ENCODE measurements at regions not wholly inside any gene's neighbourhood (a gene's known extent, or its start where the extent isn't known, plus 50 kb on each side); places are given as distances from the start of the nearest gene placed in this dataset.

DNA sequence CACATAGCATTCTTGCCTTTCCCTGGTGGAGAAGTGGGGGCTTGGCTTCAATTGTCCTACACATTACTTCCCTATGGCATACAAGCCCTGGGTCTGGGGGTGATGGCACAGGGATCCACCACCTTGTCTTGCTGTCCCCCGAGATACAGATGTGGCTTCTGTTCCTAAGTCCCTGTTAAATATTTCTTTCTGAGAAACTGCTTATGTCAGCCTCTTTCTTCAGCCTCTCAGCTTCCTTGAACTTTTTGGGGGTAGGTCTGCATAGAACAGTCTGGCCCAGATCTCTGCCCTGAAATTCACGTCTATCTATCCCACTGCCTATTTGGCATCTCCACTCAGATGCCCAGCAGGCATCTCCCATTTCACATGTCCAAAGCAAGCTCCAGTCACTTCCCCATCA, 177.4 kb downstream of the SCP2D1 start:
- Histone ChIP-seq H3K27me3 (ENCODE audit: control insufficient read depth in 2 of 2, insufficient read depth in 2 of 2, low read length in 2 of 2) (no peaks in the 10 kb centered on the region), H3K9ac (ENCODE audit: low read depth in 1 of 2, low read length in 2 of 2) (no peak overlapping the region), H3K9me3 (ENCODE audit: control insufficient read depth in 2 of 2, low read length in 2 of 2) (no peaks in the 10 kb centered on the region), H3K36me3 (ENCODE audit: control insufficient read depth in 2 of 2, insufficient read depth in 2 of 2, low read length in 2 of 2) (no peaks in the 10 kb centered on the region), H3K27ac (ENCODE audit: low read depth in 2 of 2, low read length in 2 of 2) (no peak overlapping the region), H3K4me1 (ENCODE audit: control insufficient read depth in 2 of 2, insufficient read depth in 2 of 2, low read length in 2 of 2) (no peaks in the 10 kb centered on the region), H3K4me3 (ENCODE audit: low read length in 2 of 2) (no peak overlapping the region)

DNA sequence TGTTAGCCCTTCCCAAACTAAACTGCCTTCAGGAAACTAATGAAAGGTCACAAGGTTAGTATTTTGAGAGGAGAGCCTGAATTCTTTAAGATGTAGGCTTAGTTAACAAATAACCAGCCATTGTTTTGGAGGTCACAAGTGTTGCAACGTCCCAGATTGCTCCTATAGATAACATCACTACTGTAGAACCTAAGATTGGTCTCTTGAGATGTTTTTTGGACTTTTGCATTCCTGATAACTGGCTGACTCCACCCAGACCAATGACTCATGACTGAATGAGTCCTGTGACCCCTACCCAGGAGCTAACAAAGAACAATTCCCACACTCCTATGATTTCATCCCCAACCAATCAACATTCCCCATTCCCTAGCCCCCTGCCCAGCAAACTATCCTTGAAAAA, 178.8 kb downstream of the SCP2D1 start:
- Histone ChIP-seq H3K9ac (ENCODE audit: low read depth in 1 of 2, low read length in 2 of 2) (no peak overlapping the region), H3K9me3 (ENCODE audit: control insufficient read depth in 2 of 2, low read length in 2 of 2) (no peaks in the 10 kb centered on the region), H3K36me3 (ENCODE audit: control insufficient read depth in 2 of 2, insufficient read depth in 2 of 2, low read length in 2 of 2) (no peaks in the 10 kb centered on the region), H3K27ac (ENCODE audit: low read depth in 2 of 2, low read length in 2 of 2) (no peak overlapping the region), H3K4me3 (ENCODE audit: low read length in 2 of 2) (no peak overlapping the region), H3K27me3 (ENCODE audit: control insufficient read depth in 2 of 2, insufficient read depth in 2 of 2, low read length in 2 of 2) (no peaks in the 10 kb centered on the region), H3K4me1 (ENCODE audit: control insufficient read depth in 2 of 2, insufficient read depth in 2 of 2, low read length in 2 of 2) (no peaks in the 10 kb centered on the region)

DNA sequence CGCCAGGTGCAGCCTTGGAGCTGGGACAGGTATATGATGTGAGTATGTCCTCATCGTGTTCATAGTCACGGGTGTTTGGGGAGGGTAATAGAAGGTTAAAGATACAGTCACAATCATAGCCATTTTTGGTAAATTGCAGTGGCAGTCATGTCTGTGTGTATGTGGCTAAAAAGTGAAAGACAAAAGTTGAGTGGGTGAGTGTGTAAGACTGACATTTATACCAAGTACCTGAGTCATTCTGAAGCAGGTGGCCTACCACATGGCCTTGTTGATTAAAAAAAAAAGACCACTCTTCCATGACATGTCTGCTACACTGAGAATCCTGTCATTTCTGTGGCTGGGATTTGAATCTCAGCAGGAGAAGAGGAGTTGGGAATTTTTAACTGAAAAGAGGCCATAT, 181.9 kb downstream of the SCP2D1 start:
- Histone ChIP-seq H3K4me3 (ENCODE audit: low read length in 2 of 2) (no peak overlapping the region), H3K9me3 (ENCODE audit: control insufficient read depth in 2 of 2, low read length in 2 of 2) (no peaks in the 10 kb centered on the region), H3K4me1 (ENCODE audit: control insufficient read depth in 2 of 2, insufficient read depth in 2 of 2, low read length in 2 of 2) (no peaks in the 10 kb centered on the region), H3K36me3 (ENCODE audit: control insufficient read depth in 2 of 2, insufficient read depth in 2 of 2, low read length in 2 of 2) (no peaks in the 10 kb centered on the region), H3K27me3 (ENCODE audit: control insufficient read depth in 2 of 2, insufficient read depth in 2 of 2, low read length in 2 of 2) (no peaks in the 10 kb centered on the region), H3K27ac (ENCODE audit: low read depth in 2 of 2, low read length in 2 of 2) (no peak overlapping the region), H3K9ac (ENCODE audit: low read depth in 1 of 2, low read length in 2 of 2) (no peak overlapping the region)

GRCh38 chr20:18999086-18999485, 185.5 kb downstream of the SCP2D1 start:
- H3K9ac ChIP-seq (ENCODE audit: low read depth in 1 of 2, low read length in 2 of 2): no peak overlapping the region
- no peak overlapping the region for H3K4me3 ChIP-seq (ENCODE audit: low read length in 2 of 2)
- no peaks in the 10 kb centered on the region for H3K27me3 ChIP-seq (ENCODE audit: control insufficient read depth in 2 of 2, insufficient read depth in 2 of 2, low read length in 2 of 2)
- no peaks in the 10 kb centered on the region for H3K36me3 ChIP-seq (ENCODE audit: control insufficient read depth in 2 of 2, insufficient read depth in 2 of 2, low read length in 2 of 2)
- H3K4me1 ChIP-seq (ENCODE audit: control insufficient read depth in 2 of 2, insufficient read depth in 2 of 2, low read length in 2 of 2): no peaks in the 10 kb centered on the region
- H3K27ac ChIP-seq (ENCODE audit: low read depth in 2 of 2, low read length in 2 of 2): no peak overlapping the region
- no peaks in the 10 kb centered on the region for H3K9me3 ChIP-seq (ENCODE audit: control insufficient read depth in 2 of 2, low read length in 2 of 2)

- Histone ChIP-seq H3K9me3 (ENCODE audit: control insufficient read depth in 2 of 2, low read length in 2 of 2) (no peaks in the 10 kb centered on the region), H3K9ac (ENCODE audit: low read depth in 1 of 2, low read length in 2 of 2) (no peak overlapping the region), H3K4me3 (ENCODE audit: low read length in 2 of 2) (no peak overlapping the region), H3K4me1 (ENCODE audit: control insufficient read depth in 2 of 2, insufficient read depth in 2 of 2, low read length in 2 of 2) (no peaks in the 10 kb centered on the region), H3K27ac (ENCODE audit: low read depth in 2 of 2, low read length in 2 of 2) (no peak overlapping the region), H3K36me3 (ENCODE audit: control insufficient read depth in 2 of 2, insufficient read depth in 2 of 2, low read length in 2 of 2) (no peaks in the 10 kb centered on the region), H3K27me3 (ENCODE audit: control insufficient read depth in 2 of 2, insufficient read depth in 2 of 2, low read length in 2 of 2) (no peaks in the 10 kb centered on the region)
These were observed 186.5 kb downstream of the SCP2D1 start for GRCh38 chr20:19000078-19000477.

GRCh38 chr20:19001177-19001576, 187.6 kb downstream of the SCP2D1 start:
- H3K9ac ChIP-seq (ENCODE audit: low read depth in 1 of 2, low read length in 2 of 2): no peak overlapping the region
- no peaks in the 10 kb centered on the region for H3K36me3 ChIP-seq (ENCODE audit: control insufficient read depth in 2 of 2, insufficient read depth in 2 of 2, low read length in 2 of 2)
- H3K4me3 ChIP-seq (ENCODE audit: low read length in 2 of 2): no peak overlapping the region
- H3K27ac ChIP-seq (ENCODE audit: low read depth in 2 of 2, low read length in 2 of 2): no peak overlapping the region
- no peaks in the 10 kb centered on the region for H3K27me3 ChIP-seq (ENCODE audit: control insufficient read depth in 2 of 2, insufficient read depth in 2 of 2, low read length in 2 of 2)
- no peaks in the 10 kb centered on the region for H3K9me3 ChIP-seq (ENCODE audit: control insufficient read depth in 2 of 2, low read length in 2 of 2)
- no peaks in the 10 kb centered on the region for H3K4me1 ChIP-seq (ENCODE audit: control insufficient read depth in 2 of 2, insufficient read depth in 2 of 2, low read length in 2 of 2)

- Histone ChIP-seq H3K9ac (ENCODE audit: low read depth in 1 of 2, low read length in 2 of 2) (no peak overlapping the region), H3K4me3 (ENCODE audit: low read length in 2 of 2) (no peak overlapping the region), H3K4me1 (ENCODE audit: control insufficient read depth in 2 of 2, insufficient read depth in 2 of 2, low read length in 2 of 2) (no peaks in the 10 kb centered on the region), H3K36me3 (ENCODE audit: control insufficient read depth in 2 of 2, insufficient read depth in 2 of 2, low read length in 2 of 2) (no peaks in the 10 kb centered on the region), H3K27me3 (ENCODE audit: control insufficient read depth in 2 of 2, insufficient read depth in 2 of 2, low read length in 2 of 2) (peaks cover 0 to 2% of the 10 kb centered on the region in 2 donors), H3K27ac (ENCODE audit: low read depth in 2 of 2, low read length in 2 of 2) (no peak overlapping the region), H3K9me3 (ENCODE audit: control insufficient read depth in 2 of 2, low read length in 2 of 2) (no peaks in the 10 kb centered on the region)
These were observed 190.1 kb downstream of the SCP2D1 start for GRCh38 chr20:19003366-19004336.

DNA sequence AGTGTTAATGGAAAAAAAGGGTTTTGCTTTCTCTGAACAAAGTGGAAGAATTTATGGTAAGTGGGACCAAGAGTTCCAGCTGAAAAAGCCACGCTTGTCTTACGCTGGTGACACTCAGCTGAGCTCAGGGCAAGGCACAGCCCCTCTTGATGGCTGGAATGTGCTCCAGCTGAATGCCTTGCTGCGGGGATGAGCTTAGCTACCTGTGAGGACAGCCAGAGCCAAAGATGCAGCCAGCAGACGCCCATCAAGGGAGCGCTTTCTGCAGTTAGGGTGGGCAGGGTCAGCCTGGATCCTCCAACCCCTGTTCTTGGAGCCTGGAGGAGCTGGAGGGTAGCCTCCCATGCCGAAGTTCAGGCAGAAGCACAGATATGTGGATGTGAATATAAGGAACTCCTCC, 191.4 kb downstream of the SCP2D1 start:
- H3K9ac ChIP-seq (ENCODE audit: low read depth in 1 of 2, low read length in 2 of 2): no peak overlapping the region
- H3K4me3 ChIP-seq (ENCODE audit: low read length in 2 of 2): no peak overlapping the region
- H3K9me3 ChIP-seq (ENCODE audit: control insufficient read depth in 2 of 2, low read length in 2 of 2): no peaks in the 10 kb centered on the region
- no peaks in the 10 kb centered on the region for H3K4me1 ChIP-seq (ENCODE audit: control insufficient read depth in 2 of 2, insufficient read depth in 2 of 2, low read length in 2 of 2)
- H3K27ac ChIP-seq (ENCODE audit: low read depth in 2 of 2, low read length in 2 of 2): no peak overlapping the region
- H3K27me3 ChIP-seq (ENCODE audit: control insufficient read depth in 2 of 2, insufficient read depth in 2 of 2, low read length in 2 of 2): peaks cover 0 to 2% of the 10 kb centered on the region in 2 donors
- H3K36me3 ChIP-seq (ENCODE audit: control insufficient read depth in 2 of 2, insufficient read depth in 2 of 2, low read length in 2 of 2): no peaks in the 10 kb centered on the region

DNA sequence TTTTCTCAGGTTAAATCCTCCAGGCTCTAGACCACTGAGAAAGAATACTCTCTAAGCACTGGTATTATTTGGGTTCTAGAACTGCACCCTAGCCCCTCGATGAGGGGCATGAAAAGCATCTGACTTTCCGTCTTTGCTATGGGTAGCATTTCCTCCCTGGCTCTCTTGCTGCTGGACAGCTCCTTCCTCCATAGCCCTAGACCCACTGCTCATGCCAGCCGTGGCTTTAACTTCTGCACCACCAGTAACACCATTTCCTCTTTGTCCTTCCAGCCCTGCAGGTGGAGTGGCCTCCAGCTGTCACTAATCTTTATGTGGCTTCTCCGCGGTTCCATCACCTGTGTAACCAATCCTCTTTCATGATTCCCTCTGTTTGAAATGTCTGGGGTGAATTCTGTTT, 194.9 kb downstream of the SCP2D1 start:
- Histone ChIP-seq H3K9ac (ENCODE audit: low read depth in 1 of 2, low read length in 2 of 2) (no peak overlapping the region), H3K27ac (ENCODE audit: low read depth in 2 of 2, low read length in 2 of 2) (no peak overlapping the region)

GRCh38 chr20:19009081-19009688, 195.6 kb downstream of the SCP2D1 start:
- Histone ChIP-seq H3K9me3 (ENCODE audit: control insufficient read depth in 2 of 2, low read length in 2 of 2) (no peaks in the 10 kb centered on the region), H3K4me3 (ENCODE audit: low read length in 2 of 2) (no peak overlapping the region), H3K36me3 (ENCODE audit: control insufficient read depth in 2 of 2, insufficient read depth in 2 of 2, low read length in 2 of 2) (no peaks in the 10 kb centered on the region), H3K27ac (ENCODE audit: low read depth in 2 of 2, low read length in 2 of 2) (no peak overlapping the region), H3K27me3 (ENCODE audit: control insufficient read depth in 2 of 2, insufficient read depth in 2 of 2, low read length in 2 of 2) (peaks cover 0 to 2% of the 10 kb centered on the region in 2 donors), H3K4me1 (ENCODE audit: control insufficient read depth in 2 of 2, insufficient read depth in 2 of 2, low read length in 2 of 2) (no peaks in the 10 kb centered on the region), H3K9ac (ENCODE audit: low read depth in 1 of 2, low read length in 2 of 2) (no peak overlapping the region)

More for the DNA sequence above, 194.9 kb downstream of the SCP2D1 start:
- H3K36me3 ChIP-seq (ENCODE audit: control insufficient read depth in 2 of 2, insufficient read depth in 2 of 2, low read length in 2 of 2): no peaks in the 10 kb centered on the region
- H3K9me3 ChIP-seq (ENCODE audit: control insufficient read depth in 2 of 2, low read length in 2 of 2): no peaks in the 10 kb centered on the region
- H3K4me3 ChIP-seq (ENCODE audit: low read length in 2 of 2): no peak overlapping the region
- H3K27me3 ChIP-seq (ENCODE audit: control insufficient read depth in 2 of 2, insufficient read depth in 2 of 2, low read length in 2 of 2): peaks cover 0 to 2% of the 10 kb centered on the region in 2 donors
- no peaks in the 10 kb centered on the region for H3K4me1 ChIP-seq (ENCODE audit: control insufficient read depth in 2 of 2, insufficient read depth in 2 of 2, low read length in 2 of 2)

Data from mucosa of rectum (tissue), 2 donors.